Breast epithelium (tissue), 3 donors: ENCODE measurements at regions not wholly inside any gene's neighbourhood (a gene's known extent, or its start where the extent isn't known, plus 50 kb on each side); places are given as distances from the start of the nearest gene placed in this dataset.

ENCODE experiments used
- POLR2A ChIP-seq: fragments of 450-650 bp; IDR thresholded peaks from one replicate; pipeline ENCODE4 v1.6.1; 2016; ENCODE audit warnings: antibody characterized with exemption, mild to moderate bottlenecking, moderate library complexity
- TF ChIP-seq, protein P1 (sequence below), 3 donors: fragments of 450-650 bp; IDR thresholded peaks; one replicate each; pipeline ENCODE4 v1.5.1; 2016 to 2017; ENCODE audit warnings: antibody characterized with exemption in 3 of 3, mild to moderate bottlenecking in 3 of 3, moderate library complexity in 3 of 3

DNA sequence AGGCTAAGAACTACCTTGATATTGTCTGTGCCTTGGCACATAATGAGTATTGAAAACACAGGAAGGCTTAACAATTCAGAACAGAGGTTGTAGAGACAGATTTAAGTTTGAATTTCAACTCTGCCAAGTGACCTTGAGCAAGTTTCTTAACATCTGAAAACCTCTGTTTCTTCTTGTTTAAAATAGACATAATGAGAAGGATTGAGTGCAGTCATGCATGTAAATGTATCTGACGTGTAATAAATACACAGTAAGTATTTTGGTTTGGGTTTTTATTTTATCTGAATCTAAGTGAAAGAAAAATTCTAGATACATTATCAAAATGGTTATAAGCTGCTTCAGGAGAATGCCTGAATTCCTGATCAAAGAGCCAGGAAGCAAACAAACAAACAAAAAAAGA, 111.9 kb downstream of the ANXA5 start:
- TF ChIP-seq, protein P1, sequence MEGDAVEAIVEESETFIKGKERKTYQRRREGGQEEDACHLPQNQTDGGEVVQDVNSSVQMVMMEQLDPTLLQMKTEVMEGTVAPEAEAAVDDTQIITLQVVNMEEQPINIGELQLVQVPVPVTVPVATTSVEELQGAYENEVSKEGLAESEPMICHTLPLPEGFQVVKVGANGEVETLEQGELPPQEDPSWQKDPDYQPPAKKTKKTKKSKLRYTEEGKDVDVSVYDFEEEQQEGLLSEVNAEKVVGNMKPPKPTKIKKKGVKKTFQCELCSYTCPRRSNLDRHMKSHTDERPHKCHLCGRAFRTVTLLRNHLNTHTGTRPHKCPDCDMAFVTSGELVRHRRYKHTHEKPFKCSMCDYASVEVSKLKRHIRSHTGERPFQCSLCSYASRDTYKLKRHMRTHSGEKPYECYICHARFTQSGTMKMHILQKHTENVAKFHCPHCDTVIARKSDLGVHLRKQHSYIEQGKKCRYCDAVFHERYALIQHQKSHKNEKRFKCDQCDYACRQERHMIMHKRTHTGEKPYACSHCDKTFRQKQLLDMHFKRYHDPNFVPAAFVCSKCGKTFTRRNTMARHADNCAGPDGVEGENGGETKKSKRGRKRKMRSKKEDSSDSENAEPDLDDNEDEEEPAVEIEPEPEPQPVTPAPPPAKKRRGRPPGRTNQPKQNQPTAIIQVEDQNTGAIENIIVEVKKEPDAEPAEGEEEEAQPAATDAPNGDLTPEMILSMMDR (IDR thresholded peaks at IDR 0.05), result no peak
- no peak for TF ChIP-seq POLR2A
